Activated CD4-positive, alpha-beta T cell treated with anti-CD3 and anti-CD28 coated beads, Interleukin-2, Interleukin-4, amounts not matched to agents 100 ng/mL and 50 ng/mL, durations not matched to agents 16 hours and 8 hours (primary cell): ENCODE measurements at regions not wholly inside any gene's neighbourhood (a gene's known extent, or its start where the extent isn't known, plus 50 kb on each side); places are given as distances from the start of the nearest gene placed in this dataset.
"Not testable (repeated sequence)": the region's sequence is repeated elsewhere in the genome, so short reads cannot be mapped to it uniquely, and the experiment has no call there.

Experiments
- DNase-seq: peaks from one replicate; pipeline ENCODE4 v3.0.0-alpha.2; 2020; ENCODE audit warnings: low spot score

GRCh38 chr2:89797320-89798038 is 1106.0 kb downstream of the RPIA start:
- DNase-seq, result no peak

- not testable (repeated sequence) for DNase-seq
These were observed 1109.7 kb downstream of the RPIA start for GRCh38 chr2:89801207-89801606.

DNA sequence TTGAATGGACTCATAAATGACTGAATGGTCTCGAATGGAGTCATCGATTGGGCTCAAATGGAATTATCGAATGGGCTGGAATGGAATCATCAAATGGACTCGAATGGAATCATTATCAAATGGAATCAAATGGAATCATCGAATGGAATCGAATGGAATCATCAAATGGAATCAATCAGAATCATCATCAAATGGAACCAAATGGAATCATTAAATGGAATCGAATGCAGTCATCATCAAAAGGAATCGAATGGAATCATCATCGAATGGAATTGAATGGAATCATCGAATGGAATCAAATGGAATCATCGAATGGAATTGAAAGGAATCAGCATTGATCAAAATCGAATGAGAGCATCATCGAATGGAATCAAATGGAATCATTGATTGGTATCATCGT is 1114.9 kb downstream of the RPIA start:
- not testable (repeated sequence) for DNase-seq

- DNase-seq, result no peak
These were observed 1119.8 kb downstream of the RPIA start for GRCh38 chr2:89811295-89811694.

- not testable (repeated sequence) for DNase-seq
These were observed 1120.4 kb downstream of the RPIA start for GRCh38 chr2:89811910-89812309.

DNA sequence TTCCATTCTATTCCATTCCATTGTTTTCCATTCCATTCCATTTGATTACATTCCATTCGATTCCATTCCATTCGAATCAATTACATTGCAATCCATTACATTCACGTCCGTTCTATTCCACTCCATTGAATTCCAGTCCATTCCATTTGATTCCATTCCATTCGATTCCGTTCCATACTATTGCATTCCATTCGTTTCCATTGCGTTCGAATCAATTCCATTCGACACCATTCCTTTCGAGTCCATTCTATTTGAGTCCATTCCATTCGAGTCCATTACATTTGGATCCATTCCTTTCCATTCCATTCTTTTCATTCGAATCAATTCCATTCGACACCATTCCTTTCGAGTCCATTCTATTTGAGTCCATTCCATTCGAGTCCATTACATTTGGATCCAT is 1122.9 kb downstream of the RPIA start:
- not testable (repeated sequence) for DNase-seq

- DNase-seq, result no peak
These were observed 1127.4 kb downstream of the RPIA start for GRCh38 chr2:89818873-89819272.

DNA sequence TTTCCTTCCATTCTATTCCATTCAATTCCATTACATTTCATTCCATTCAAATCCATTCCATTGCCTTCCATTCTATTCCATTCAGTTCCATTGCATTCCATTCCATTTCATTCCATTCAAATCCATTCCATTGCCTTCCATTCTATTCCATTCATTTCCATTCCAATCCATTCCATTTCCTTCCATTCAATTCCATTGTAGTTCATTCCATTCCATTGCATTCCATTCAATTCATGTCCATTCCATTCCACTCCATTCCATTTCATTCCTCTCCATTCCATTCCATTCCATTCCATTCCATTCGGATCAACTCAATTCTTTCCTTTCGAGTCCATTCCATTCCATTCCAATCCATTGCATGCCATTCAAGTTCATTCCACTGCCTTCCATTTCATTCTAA is 1128.3 kb downstream of the RPIA start:
- DNase-seq, result no peak

- no peak for DNase-seq
These were observed 1128.8 kb downstream of the RPIA start for GRCh38 chr2:89820248-89820647.

DNA sequence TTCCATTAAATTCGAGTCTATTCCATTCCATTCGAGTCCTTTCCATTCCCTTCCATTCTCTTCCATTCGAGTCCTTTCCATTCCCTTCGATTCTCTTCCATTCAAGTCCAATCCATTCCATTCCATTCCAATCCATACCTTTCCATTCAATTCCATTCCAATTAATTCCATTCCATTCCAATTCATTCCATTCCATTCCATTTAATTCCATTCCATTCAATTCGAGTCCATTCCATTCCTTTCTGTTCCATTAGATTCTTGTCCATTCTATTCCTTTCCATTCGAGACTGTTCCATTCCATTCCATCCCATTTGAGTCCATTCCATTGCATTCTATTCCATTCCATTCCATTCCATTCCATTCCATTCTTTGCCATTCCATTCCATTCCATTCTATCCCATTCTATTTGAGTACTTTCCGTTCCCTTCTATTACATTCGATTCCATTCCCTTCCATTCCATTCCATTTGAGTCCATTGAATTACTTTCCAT is 1130.0 kb downstream of the RPIA start:
- DNase-seq, result no peak

- DNase-seq, result not testable (repeated sequence)
These were observed 1130.9 kb downstream of the RPIA start for GRCh38 chr2:89822342-89822741.

- DNase-seq, result no peak
These were observed 1132.1 kb downstream of the RPIA start for GRCh38 chr2:89823556-89823955.

- DNase-seq, result no peak
These were observed 1133.6 kb downstream of the RPIA start for GRCh38 chr2:89825034-89825433.

- not testable (repeated sequence) for DNase-seq
These were observed 1135.3 kb downstream of the RPIA start for GRCh38 chr2:89826741-89827140.

GRCh38 chr2:89827829-89828228 is 1136.4 kb downstream of the RPIA start:
- not testable (repeated sequence) for DNase-seq

- DNase-seq, result not testable (repeated sequence)
These were observed 1136.9 kb downstream of the RPIA start for GRCh38 chr2:89828416-89828815.

DNA sequence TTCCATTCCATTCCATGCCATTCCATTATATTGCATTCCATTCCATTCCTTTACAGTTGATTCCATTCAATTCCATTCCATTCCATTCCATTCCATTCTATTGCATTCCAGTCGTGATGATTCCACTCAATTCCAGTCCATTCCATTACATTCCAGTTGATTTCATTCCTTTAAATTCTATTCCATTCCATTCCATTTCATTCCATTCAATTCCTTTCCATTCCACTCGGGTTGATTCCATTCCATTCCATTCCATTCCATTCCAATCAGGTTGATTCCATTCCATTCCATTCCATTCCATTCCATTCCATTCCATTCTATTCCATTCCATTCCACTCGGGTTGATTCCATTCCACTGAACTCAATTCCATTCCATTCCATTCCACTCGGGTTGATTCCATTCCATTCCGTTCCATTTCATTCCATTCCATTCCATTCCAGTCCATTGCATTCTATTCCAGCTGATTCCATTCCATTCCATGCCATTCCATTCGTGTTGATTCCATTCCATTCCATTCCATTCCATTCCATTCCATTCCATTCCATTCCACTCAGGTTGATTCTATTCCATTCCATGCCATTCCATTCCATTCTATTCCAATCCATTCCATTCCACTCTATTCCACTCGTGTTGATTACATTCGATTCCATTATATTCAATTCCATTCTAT is 1137.6 kb downstream of the RPIA start:
- not testable (repeated sequence) for DNase-seq

DNA sequence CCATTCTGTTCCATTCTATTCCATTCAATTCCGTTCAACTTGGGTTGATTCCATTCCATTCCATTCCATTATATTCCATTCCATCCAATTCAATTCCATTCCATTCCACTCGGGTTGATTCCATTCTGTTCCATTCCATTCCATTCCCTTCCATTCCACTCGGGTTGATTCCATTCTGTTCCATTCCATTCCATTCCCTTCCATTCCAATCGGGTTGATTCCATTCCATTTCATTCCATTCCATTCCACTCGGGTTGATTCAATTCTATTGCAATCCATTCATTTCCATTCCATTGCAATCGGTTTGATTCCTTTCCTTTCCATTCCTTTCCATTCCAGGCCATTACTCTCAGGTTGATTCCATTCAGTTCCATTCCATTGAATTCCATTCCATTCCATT is 1138.4 kb downstream of the RPIA start:
- no peak for DNase-seq

- DNase-seq, result not testable (repeated sequence)
These were observed 1139.1 kb downstream of the RPIA start for GRCh38 chr2:89830341-89831218.

GRCh38 chr2:89831641-89832498 is 1140.4 kb downstream of the RPIA start:
- DNase-seq, result no peak

GRCh38 chr2:89833116-89833779 is 1141.8 kb downstream of the RPIA start:
- no peak for DNase-seq
